ENCODE measurements at regions not wholly inside any gene's neighbourhood (a gene's known extent, or its start where the extent isn't known, plus 50 kb on each side); places are given as distances from the start of the nearest gene placed in this dataset.

GRCh38 chr2:9774266-9774665 lies 69.0 kb upstream of the TAF1B start:
- Histone ChIP-seq H3K27ac (no peak overlapping the region), H3K4me3 (no peak overlapping the region), H3K4me1 (no peaks in the 10 kb centered on the region), H3K27me3 (no peaks in the 10 kb centered on the region), H3K9ac (ENCODE audit: low read depth in 2 of 2, low read length in 2 of 2) (no peak overlapping the region), H3K36me3 (no peaks in the 10 kb centered on the region), H3K9me3 (no peaks in the 10 kb centered on the region)
- DNase-seq, result no peak
- no peak for TF ChIP-seq CTCF (IDR thresholded peaks at IDR 0.05)
- intact Hi-C loops (cut with DNase I), result no loop called here

DNA sequence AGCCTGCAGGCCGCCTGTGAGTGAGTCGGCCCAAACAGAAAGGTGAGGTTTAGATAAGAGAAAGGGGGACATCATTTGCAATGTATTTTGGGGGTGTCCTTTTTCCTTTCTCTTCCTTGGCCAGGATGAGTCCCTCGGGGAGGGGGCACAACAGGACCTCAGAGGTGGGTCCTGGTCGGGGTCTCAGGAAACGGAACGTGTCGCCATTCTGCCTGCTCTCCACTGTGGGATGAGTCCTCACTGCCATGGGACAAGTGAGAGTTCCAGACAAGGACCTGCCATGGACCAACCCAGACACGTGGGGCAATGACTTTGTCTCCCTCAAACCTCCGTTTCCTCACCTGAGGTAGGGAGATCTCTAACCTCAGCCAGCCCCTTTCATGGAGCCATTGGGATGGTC lies 67.9 kb upstream of the TAF1B start:
- Histone ChIP-seq H3K9ac (ENCODE audit: low read depth in 2 of 2, low read length in 2 of 2) (no peak overlapping the region), H3K9me3 (no peaks in the 10 kb centered on the region), H3K4me3 (no peak overlapping the region), H3K27me3 (no peaks in the 10 kb centered on the region), H3K4me1 (no peaks in the 10 kb centered on the region), H3K27ac (no peak overlapping the region), H3K36me3 (no peaks in the 10 kb centered on the region)
- intact Hi-C loops (cut with DNase I), result no loop called here
- DNase-seq, result no peak
- no peak for TF ChIP-seq CTCF (IDR thresholded peaks at IDR 0.05)

- Histone ChIP-seq H3K4me3 (no peak overlapping the region), H3K4me1 (no peaks in the 10 kb centered on the region), H3K36me3 (no peaks in the 10 kb centered on the region), H3K9me3 (no peaks in the 10 kb centered on the region), H3K27ac (no peak overlapping the region), H3K27me3 (no peaks in the 10 kb centered on the region), H3K9ac (ENCODE audit: low read depth in 2 of 2, low read length in 2 of 2) (no peak overlapping the region)
- intact Hi-C loops (cut with DNase I), result no loop called here
- no peak for TF ChIP-seq CTCF (IDR thresholded peaks at IDR 0.05)
- DNase-seq, result no peak
These were observed 67.1 kb upstream of the TAF1B start for GRCh38 chr2:9775999-9776712.

DNA sequence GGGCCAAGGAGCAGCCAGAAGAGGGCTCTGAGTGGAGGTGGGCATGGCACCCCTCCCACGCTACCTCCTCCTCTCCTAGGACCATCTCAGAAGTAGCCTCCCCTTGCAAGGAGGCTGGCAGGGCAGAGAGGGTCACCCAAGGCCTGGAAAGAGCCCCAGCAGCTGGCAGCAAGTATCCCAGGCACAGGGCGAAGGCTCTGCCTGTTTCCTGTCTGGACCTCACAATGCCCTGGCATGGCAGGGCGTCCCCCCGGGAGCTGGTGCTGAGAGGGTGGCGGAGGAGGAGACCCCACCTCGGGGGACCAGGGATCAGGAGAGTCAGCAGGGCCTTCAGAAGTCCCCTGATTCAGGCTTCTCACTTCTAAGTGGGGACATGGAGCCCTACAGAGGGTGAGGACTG lies 66.2 kb upstream of the TAF1B start:
- H3K9me3 ChIP-seq, result no peaks in the 10 kb centered on the region
- H3K4me3 ChIP-seq, result no peak overlapping the region
- H3K4me1 ChIP-seq, result no peaks in the 10 kb centered on the region
- no peaks in the 10 kb centered on the region for H3K36me3 ChIP-seq
- H3K27me3 ChIP-seq, result no peaks in the 10 kb centered on the region
- TF ChIP-seq CTCF (IDR thresholded peaks at IDR 0.05), result no peak
- intact Hi-C loops (cut with DNase I), result no loop called here
- no peak overlapping the region for H3K27ac ChIP-seq
- DNase-seq, result no peak
- no peak overlapping the region for H3K9ac ChIP-seq (ENCODE audit: low read depth in 2 of 2, low read length in 2 of 2)

GRCh38 chr2:9778012-9778411 lies 65.3 kb upstream of the TAF1B start:
- Histone ChIP-seq H3K9ac (ENCODE audit: low read depth in 2 of 2, low read length in 2 of 2) (peak overlapping the region in 1 of 2 donors; percentile 35), H3K4me1 (no peaks in the 10 kb centered on the region), H3K4me3 (no peak overlapping the region), H3K9me3 (no peaks in the 10 kb centered on the region), H3K36me3 (no peaks in the 10 kb centered on the region), H3K27ac (no peak overlapping the region), H3K27me3 (no peaks in the 10 kb centered on the region)
- intact Hi-C loops (cut with DNase I), result no loop called here
- DNase-seq, result no peak
- TF ChIP-seq CTCF (IDR thresholded peaks at IDR 0.05), result peak; percentile 39

Measured in colonic mucosa (tissue), 4 donors.